HCT116 (cell line): ENCODE measurements at regions not wholly inside any gene's neighbourhood (a gene's known extent, or its start where the extent isn't known, plus 50 kb on each side); places are given as distances from the start of the nearest gene placed in this dataset.

Experiments
- ATAC-seq: fragments of 200-7000 bp; cut with Tn5 transposase; 2 replicates; pipeline ENCODE4 v1.9.1; 2020; ENCODE audit warnings: mild to moderate bottlenecking, moderate library complexity
- BruUV-seq: library from RNA; stranded (reverse); fragments of 400-500 nt; replicated peaks from 2 replicates; lab custom pipeline; 2021; lab: Mats Ljungman, UMichigan
- CTCF ChIA-PET: fragments of 300-600 bp; sonication (Branson Sonifier 250); formaldehyde crosslinking; loops from one replicate; lab custom pipeline; 2021; ENCODE audit warnings: antibody characterized with exemption; lab: Charles Lee
- POLR2A ChIA-PET: fragments of 300-600, 350-600 bp; sonication (Branson Sonifier 250); formaldehyde crosslinking; loops from one replicate; lab custom pipeline; 2021; ENCODE audit warnings: antibody characterized with exemption; lab: Charles Lee
- RAD21 ChIA-PET, 2 experiments: fragments of 300-600 bp; sonication (Branson Sonifier 250); formaldehyde crosslinking; loops; one replicate each; lab custom pipeline; 2023; ENCODE audit warnings: low total read pairs in 2 of 2; ENCODE audit not compliant: uncharacterized antibody in 2 of 2, unreplicated experiment in 2 of 2, low non-redundant PET in 1 of 2; lab: Charles Lee
- DNase-seq: peaks from one replicate; pipeline ENCODE4 v3.0.0-alpha.2; 2010; ENCODE audit warnings: low read depth, low spot score
- H2AFZ ChIP-seq: fragments of 200-600 bp; shearing (Covaris generic), sonication (generic); 2 replicates; pipeline ENCODE4 v1.6.1; 2017; ENCODE audit warnings: low read depth, mixed run types, mixed read lengths, antibody characterized with exemption, low read length; ENCODE audit not compliant: poor library complexity, severe bottlenecking
- H3K27ac ChIP-seq: 2 replicates; pipeline ENCODE4 v1.5.1; 2012; ENCODE audit warnings: low read depth, low read length
- H3K27me3 ChIP-seq: fragments of 200-600 bp; sonication (generic); 2 replicates; pipeline ENCODE4 v1.6.1; 2016; ENCODE audit warnings: mixed run types, low read length, mixed read lengths; ENCODE audit not compliant: insufficient read depth
- H3K36me3 ChIP-seq, 2 experiments: fragments of 200-500 bp in 1 of 2; fragments of 200-600 bp in 1 of 2; sonication (Bioruptor generic) in 1 of 2; sonication (generic) in 1 of 2; 2 replicates each; pipeline versions ENCODE4 v1.5.1 to v1.6.1; 2014 to 2016; ENCODE audit warnings: low read length in 2 of 2, inconsistent platforms in 1 of 2, mixed read lengths in 1 of 2, mixed run types in 1 of 2; ENCODE audit not compliant: insufficient read depth in 2 of 2, control insufficient read depth in 1 of 2
- H3K4me1 ChIP-seq, 2 experiments: fragments of 200-600 bp in 1 of 2; sonication (generic) in 1 of 2; 2 replicates each; pipeline versions ENCODE4 v1.5.1 to v1.6.1; 2012 to 2017; ENCODE audit warnings: low read length in 2 of 2, inconsistent platforms in 1 of 2, mild to moderate bottlenecking in 1 of 2, mixed read lengths in 1 of 2, mixed run types in 1 of 2, moderate library complexity in 1 of 2; ENCODE audit not compliant: insufficient read depth in 2 of 2, control insufficient read depth in 1 of 2
- H3K4me2 ChIP-seq: fragments of 200-600 bp; sonication (generic); 2 replicates; pipeline ENCODE4 v1.6.1; 2017; ENCODE audit warnings: mixed run types, low read length, mixed read lengths
- H3K4me3 ChIP-seq, 2 experiments: fragments of 200-600 bp in 1 of 2; sonication (generic) in 1 of 2; replicated peaks in 1 of 2; 2 replicates each; pipeline ENCODE4 v1.5.1; 2011 to 2016; ENCODE audit warnings: low read length in 2 of 2, control low read depth in 1 of 2, low read depth in 1 of 2, mild to moderate bottlenecking in 1 of 2, mixed read lengths in 1 of 2, mixed run types in 1 of 2
- H3K79me2 ChIP-seq: fragments of 200-600 bp; sonication (generic); 2 replicates; pipeline ENCODE4 v1.6.1; 2017; ENCODE audit warnings: mild to moderate bottlenecking, mixed run types, low read length, moderate library complexity, mixed read lengths; ENCODE audit not compliant: insufficient read depth
- H3K9ac ChIP-seq: fragments of 200-600 bp; sonication (generic); 2 replicates; pipeline ENCODE4 v1.6.1; 2016; ENCODE audit warnings: low read length, mixed read lengths
- H3K9me2 ChIP-seq: fragments of 200-600 bp; sonication (generic), shearing (Covaris generic); 2 replicates; pipeline ENCODE4 v1.6.1; 2017; ENCODE audit warnings: mixed run types, mild to moderate bottlenecking, moderate library complexity; ENCODE audit not compliant: insufficient read depth
- H3K9me3 ChIP-seq, 2 experiments: fragments of 200-500 bp in 1 of 2; fragments of 200-600 bp in 1 of 2; sonication (Bioruptor generic) in 1 of 2; sonication (generic) in 1 of 2; 2 replicates each; pipeline ENCODE4 v1.6.1; 2014 to 2017; ENCODE audit warnings: low read length in 2 of 2, mixed read lengths in 2 of 2, inconsistent platforms in 1 of 2, low read depth in 1 of 2, mild to moderate bottlenecking in 1 of 2, mixed run types in 1 of 2, moderate library complexity in 1 of 2; ENCODE audit not compliant: control insufficient read depth in 1 of 2, insufficient read depth in 1 of 2
- H4K20me1 ChIP-seq: fragments of 200-600 bp; sonication (generic), shearing (Covaris generic); 2 replicates; pipeline ENCODE4 v1.6.1; 2017; ENCODE audit warnings: mixed run types, mild to moderate bottlenecking, moderate library complexity; ENCODE audit not compliant: insufficient read depth
- CBX3 ChIP-seq: IDR thresholded peaks from 2 replicates; pipeline ENCODE4 v1.6.1; 2012; ENCODE audit warnings: low read depth
- CEBPB ChIP-seq: IDR thresholded peaks from 2 replicates; pipeline ENCODE4 v1.6.1; 2012; ENCODE audit warnings: low read depth
- CTCF ChIP-seq, 3 experiments: fragments of 200-600 bp in 1 of 3; sonication (generic) in 1 of 3; IDR thresholded peaks in 2 of 3; conservative IDR thresholded peaks in 1 of 3; 2 replicates each; pipeline ENCODE4 v1.5.1; 2012 to 2017; ENCODE audit warnings: low read depth in 2 of 3, low read length in 2 of 3, antibody characterized with exemption in 1 of 3, borderline replicate concordance in 1 of 3, control low read depth in 1 of 3, mild to moderate bottlenecking in 1 of 3, mixed read lengths in 1 of 3, mixed run types in 1 of 3, moderate library complexity in 1 of 3; ENCODE audit not compliant: insufficient read depth in 1 of 3
- ELF1 ChIP-seq: IDR thresholded peaks from 2 replicates; pipeline ENCODE4 v1.6.1; 2012; ENCODE audit warnings: low read depth, borderline replicate concordance
- EZH2 ChIP-seq: fragments of 200-600 bp; sonication (generic); IDR thresholded peaks from 2 replicates; pipeline ENCODE4 v1.6.1; 2017; ENCODE audit warnings: antibody characterized with exemption, mixed run types
- EZH2phosphoT487 ChIP-seq: fragments of 200-600 bp; IDR thresholded peaks from 2 replicates; pipeline ENCODE4 v1.6.1; 2018; ENCODE audit warnings: antibody characterized with exemption, borderline replicate concordance
- FOSL1 ChIP-seq: IDR thresholded peaks from 2 replicates; pipeline ENCODE4 v1.6.1; 2012; ENCODE audit warnings: low read depth
- JUND ChIP-seq: IDR thresholded peaks from 2 replicates; pipeline ENCODE4 v1.6.1; 2012
- MAX ChIP-seq: IDR thresholded peaks from 2 replicates; pipeline ENCODE4 v1.6.1; 2012
- POLR2A ChIP-seq: IDR thresholded peaks from 2 replicates; pipeline ENCODE4 v1.7.0; 2011; ENCODE audit warnings: borderline replicate concordance; ENCODE audit not compliant: insufficient read depth, insufficient read length; ENCODE audit errors: extremely low read depth
- POLR2AphosphoS5 ChIP-seq: IDR thresholded peaks from 2 replicates; pipeline ENCODE4 v1.6.1; 2011; ENCODE audit warnings: mild to moderate bottlenecking, low read depth, low read length, moderate library complexity
- RAD21 ChIP-seq: IDR thresholded peaks from 2 replicates; pipeline ENCODE4 v1.6.1; 2012; ENCODE audit warnings: low read depth, mild to moderate bottlenecking
- SIN3A ChIP-seq: IDR thresholded peaks from 2 replicates; pipeline ENCODE4 v1.6.1; 2012; ENCODE audit warnings: low read depth
- SP1 ChIP-seq: IDR thresholded peaks from 2 replicates; pipeline ENCODE4 v1.6.1; 2012; ENCODE audit warnings: low read depth
- TCF7L2 ChIP-seq: IDR thresholded peaks from 2 replicates; pipeline ENCODE4 v1.7.0; 2011; ENCODE audit warnings: borderline replicate concordance, inconsistent platforms; ENCODE audit not compliant: insufficient read depth, insufficient read length; ENCODE audit errors: extremely low read depth
- YY1 ChIP-seq: IDR thresholded peaks from 2 replicates; pipeline ENCODE4 v1.6.1; 2011; ENCODE audit warnings: low read length, low read depth, moderate library complexity, mild to moderate bottlenecking; ENCODE audit not compliant: insufficient replicate concordance; ENCODE audit errors: extremely low read depth
- ZNF274 ChIP-seq: fragments of 200-500 bp; sonication (Bioruptor generic); IDR thresholded peaks from 2 replicates; pipeline ENCODE4 v1.6.1; 2014; ENCODE audit warnings: mild to moderate bottlenecking, low read depth, low read length, inconsistent platforms
- intact Hi-C: fragments of 100-400 bp; cut with micrococcal nuclease; formaldehyde crosslinking; loops from 2 replicates; pipeline ENCODE4 v1.10.0; 2022
- TF ChIP-seq, protein P1 (sequence below): IDR thresholded peaks from 2 replicates; pipeline ENCODE4 v1.6.1; 2012; ENCODE audit warnings: low read depth

DNA sequence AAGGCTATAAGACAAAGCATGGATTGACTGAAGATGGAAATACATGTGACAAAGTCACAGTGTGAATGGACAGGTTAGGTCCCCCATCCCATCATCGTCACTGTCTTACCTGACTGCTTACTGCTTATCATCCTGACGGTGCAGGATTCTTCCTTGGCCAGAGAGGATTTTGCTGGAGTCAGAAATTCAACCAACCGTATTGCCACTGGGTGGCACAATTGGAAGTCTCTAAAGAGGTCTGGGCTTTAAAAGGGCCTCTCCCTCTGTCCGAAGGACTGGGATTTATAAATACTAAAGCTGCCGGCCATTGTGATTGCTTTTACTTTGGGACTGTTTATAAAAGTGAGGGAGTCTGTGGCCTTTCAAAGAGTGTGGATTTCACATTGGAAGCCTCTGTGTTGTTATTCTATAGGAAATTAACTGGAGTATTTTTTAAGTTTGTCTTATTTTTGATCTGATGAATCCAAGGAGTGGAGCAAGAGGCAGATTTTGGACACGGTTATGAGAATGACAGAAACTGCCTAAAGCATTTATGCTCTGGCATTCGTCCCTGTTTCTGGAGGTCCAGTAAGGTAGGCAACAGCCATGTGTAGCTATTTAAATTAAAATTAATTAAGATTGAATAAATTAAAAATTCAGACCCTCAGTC lies 113.3 kb upstream of the CREB5 start:
- H3K4me3 ChIP-seq: no peak overlapping the region
- ChIA-PET RAD21 (interaction anchor here in 1 of 2 experiments (0.7 kb wide), 1 partner anchor 63 kb away, joined by 3 read pairs; no protein-coding TSS in a partner anchor), POLR2A (no interaction called here), CTCF (interaction anchor here (0.7 to 1.3 kb wide), 6 partner anchors 10 to 622 kb away, joined by 3 to 12 read pairs (median 6); no protein-coding TSS in a partner anchor)
- H3K9ac ChIP-seq: no peak overlapping the region
- H2AFZ ChIP-seq: peak overlapping the region; percentile 75
- DNase-seq: peak; percentile 48
- no TSS peak for BruUV-seq
- intact Hi-C loops: loop anchor here (1.0 kb wide), 1 partner anchor 327 kb away; no protein-coding TSS in a partner anchor
- H3K9me2 ChIP-seq: no peaks in the 10 kb centered on the region
- no peak for TF ChIP-seq ELF1
- TF ChIP-seq SIN3A: no peak
- no peak for TF ChIP-seq ZNF274
- TF ChIP-seq YY1: peak; percentile 43
- TF ChIP-seq FOSL1: no peak
- TF ChIP-seq EZH2: no peak
- TF ChIP-seq CEBPB: no peak
- TF ChIP-seq SP1: no peak
- TF ChIP-seq, protein P1, sequence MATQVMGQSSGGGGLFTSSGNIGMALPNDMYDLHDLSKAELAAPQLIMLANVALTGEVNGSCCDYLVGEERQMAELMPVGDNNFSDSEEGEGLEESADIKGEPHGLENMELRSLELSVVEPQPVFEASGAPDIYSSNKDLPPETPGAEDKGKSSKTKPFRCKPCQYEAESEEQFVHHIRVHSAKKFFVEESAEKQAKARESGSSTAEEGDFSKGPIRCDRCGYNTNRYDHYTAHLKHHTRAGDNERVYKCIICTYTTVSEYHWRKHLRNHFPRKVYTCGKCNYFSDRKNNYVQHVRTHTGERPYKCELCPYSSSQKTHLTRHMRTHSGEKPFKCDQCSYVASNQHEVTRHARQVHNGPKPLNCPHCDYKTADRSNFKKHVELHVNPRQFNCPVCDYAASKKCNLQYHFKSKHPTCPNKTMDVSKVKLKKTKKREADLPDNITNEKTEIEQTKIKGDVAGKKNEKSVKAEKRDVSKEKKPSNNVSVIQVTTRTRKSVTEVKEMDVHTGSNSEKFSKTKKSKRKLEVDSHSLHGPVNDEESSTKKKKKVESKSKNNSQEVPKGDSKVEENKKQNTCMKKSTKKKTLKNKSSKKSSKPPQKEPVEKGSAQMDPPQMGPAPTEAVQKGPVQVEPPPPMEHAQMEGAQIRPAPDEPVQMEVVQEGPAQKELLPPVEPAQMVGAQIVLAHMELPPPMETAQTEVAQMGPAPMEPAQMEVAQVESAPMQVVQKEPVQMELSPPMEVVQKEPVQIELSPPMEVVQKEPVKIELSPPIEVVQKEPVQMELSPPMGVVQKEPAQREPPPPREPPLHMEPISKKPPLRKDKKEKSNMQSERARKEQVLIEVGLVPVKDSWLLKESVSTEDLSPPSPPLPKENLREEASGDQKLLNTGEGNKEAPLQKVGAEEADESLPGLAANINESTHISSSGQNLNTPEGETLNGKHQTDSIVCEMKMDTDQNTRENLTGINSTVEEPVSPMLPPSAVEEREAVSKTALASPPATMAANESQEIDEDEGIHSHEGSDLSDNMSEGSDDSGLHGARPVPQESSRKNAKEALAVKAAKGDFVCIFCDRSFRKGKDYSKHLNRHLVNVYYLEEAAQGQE: no peak
- no peak for TF ChIP-seq TCF7L2
- no peak for TF ChIP-seq JUND
- TF ChIP-seq CTCF (IDR thresholded peaks at IDR 0.05 in 2 of 3, conservative IDR thresholded peaks at IDR 0.05 in 1 of 3; ENCODE audit: borderline replicate concordance in 1 of 3, insufficient read depth in 1 of 3, low read depth in 2 of 3, low read length in 2 of 3): peak; percentile 56 to 64 (median 59)
- TF ChIP-seq RAD21: peak; percentile 74
- no peak for TF ChIP-seq POLR2AphosphoS5
- TF ChIP-seq POLR2A: no peak
- TF ChIP-seq EZH2phosphoT487: no peak
- TF ChIP-seq CBX3: no peak
- TF ChIP-seq MAX: no peak
- H3K9me3 ChIP-seq: no peaks in the 10 kb centered on the region
- peak overlapping the region; percentile 18; the same call in 1 of the 2 replicates for H3K4me2 ChIP-seq
- H3K36me3 ChIP-seq: no peaks in the 10 kb centered on the region
- H3K79me2 ChIP-seq: no peaks in the 10 kb centered on the region
- H3K4me1 ChIP-seq: peaks cover 0 to 3% of the 10 kb centered on the region in 2 experiments; a peak in 2 of 4 replicates
- peak; percentile 89 for ATAC-seq
- H3K27ac ChIP-seq: no peak overlapping the region
- H4K20me1 ChIP-seq: no peaks in the 10 kb centered on the region
- no peaks in the 10 kb centered on the region for H3K27me3 ChIP-seq
